ENCODE measurements at regions not wholly inside any gene's neighbourhood (a gene's known extent, or its start where the extent isn't known, plus 50 kb on each side); places are given as distances from the start of the nearest gene placed in this dataset.

- DNase-seq (ENCODE audit: low read depth, low spot score) = no peak
Observed at GRCh38 chr13:22738357-22738756, 442.4 kb upstream of the SGCG start.

- no peak for DNase-seq (ENCODE audit: low read depth, low spot score)
Observed at GRCh38 chr13:22740264-22740663, 440.5 kb upstream of the SGCG start.

GRCh38 chr13:22744688-22745452, 435.9 kb upstream of the SGCG start:
- no peak for DNase-seq (ENCODE audit: low read depth, low spot score)

- no peak for DNase-seq (ENCODE audit: low read depth, low spot score)
Observed at GRCh38 chr13:22748866-22749577, 431.8 kb upstream of the SGCG start.

- DNase-seq (ENCODE audit: low read depth, low spot score) = no peak
Observed at GRCh38 chr13:22749626-22750025, 431.2 kb upstream of the SGCG start.

GRCh38 chr13:22757530-22758120, 423.2 kb upstream of the SGCG start:
- DNase-seq (ENCODE audit: low read depth, low spot score) = no peak

- DNase-seq (ENCODE audit: low read depth, low spot score) = no peak
Observed at GRCh38 chr13:22758245-22758644, 422.5 kb upstream of the SGCG start.

GRCh38 chr13:22761709-22762108, 419.1 kb upstream of the SGCG start:
- DNase-seq (ENCODE audit: low read depth, low spot score) = no peak

- DNase-seq (ENCODE audit: low read depth, low spot score) = no peak
Observed at GRCh38 chr13:22765547-22765946, 415.2 kb upstream of the SGCG start.

GRCh38 chr13:22770891-22771290, 409.9 kb upstream of the SGCG start:
- DNase-seq (ENCODE audit: low read depth, low spot score) = no peak

- DNase-seq (ENCODE audit: low read depth, low spot score) = no peak
Observed at GRCh38 chr13:22773465-22773864, 407.3 kb upstream of the SGCG start.

- no peak for DNase-seq (ENCODE audit: low read depth, low spot score)
Observed at GRCh38 chr13:22776394-22777186, 404.2 kb upstream of the SGCG start.

GRCh38 chr13:22777207-22777606, 403.6 kb upstream of the SGCG start:
- no peak for DNase-seq (ENCODE audit: low read depth, low spot score)

GRCh38 chr13:22789027-22789593, 391.7 kb upstream of the SGCG start:
- DNase-seq (ENCODE audit: low read depth, low spot score) = no peak

GRCh38 chr13:22789916-22790315, 390.9 kb upstream of the SGCG start:
- no peak for DNase-seq (ENCODE audit: low read depth, low spot score)

GRCh38 chr13:22793598-22794134, 387.1 kb upstream of the SGCG start:
- no peak for DNase-seq (ENCODE audit: low read depth, low spot score)

- no peak for DNase-seq (ENCODE audit: low read depth, low spot score)
Observed at GRCh38 chr13:22800526-22801401, 380.0 kb upstream of the SGCG start.

GRCh38 chr13:22801402-22802003, 379.3 kb upstream of the SGCG start:
- no peak for DNase-seq (ENCODE audit: low read depth, low spot score)

- DNase-seq (ENCODE audit: low read depth, low spot score) = no peak
Observed at GRCh38 chr13:22812793-22813192, 368.0 kb upstream of the SGCG start.
